ENCODE measurements at regions not wholly inside any gene's neighbourhood (a gene's known extent, or its start where the extent isn't known, plus 50 kb on each side); places are given as distances from the start of the nearest gene placed in this dataset.

GRCh38 chr15:66919421-66919820 is 146.0 kb upstream of the SMAD3 start:
- no peak overlapping the region for H3K4me3 Mint-ChIP-seq (ENCODE audit: unreplicated experiment)
- H3K27ac Mint-ChIP-seq (ENCODE audit: unreplicated experiment), result no peak overlapping the region
- no peak for DNase-seq (ENCODE audit: low spot score)
- no peaks in the 10 kb centered on the region for H3K27me3 Mint-ChIP-seq (ENCODE audit: low read depth)
- peaks cover 22% of the 10 kb centered on the region for H3K36me3 Mint-ChIP-seq (ENCODE audit: low read depth)
- H3K4me1 Mint-ChIP-seq (ENCODE audit: low read depth), result peaks cover 13% of the 10 kb centered on the region
- H3K9me3 Mint-ChIP-seq (ENCODE audit: low read depth), result peaks cover 37% of the 10 kb centered on the region
- TF ChIP-seq CTCF (IDR thresholded peaks at IDR 0.05), result no peak

GRCh38 chr15:66921319-66921915 is 144.0 kb upstream of the SMAD3 start:
- no peak overlapping the region for H3K4me3 Mint-ChIP-seq (ENCODE audit: unreplicated experiment)
- TF ChIP-seq CTCF (IDR thresholded peaks at IDR 0.05), result no peak
- H3K9me3 Mint-ChIP-seq (ENCODE audit: low read depth), result peaks cover 36% of the 10 kb centered on the region
- H3K4me1 Mint-ChIP-seq (ENCODE audit: low read depth), result peaks cover 13% of the 10 kb centered on the region
- H3K27ac Mint-ChIP-seq (ENCODE audit: unreplicated experiment), result no peak overlapping the region
- H3K36me3 Mint-ChIP-seq (ENCODE audit: low read depth), result peaks cover 14% of the 10 kb centered on the region
- no peaks in the 10 kb centered on the region for H3K27me3 Mint-ChIP-seq (ENCODE audit: low read depth)
- no peak for DNase-seq (ENCODE audit: low spot score)

GRCh38 chr15:66922608-66923007 is 142.8 kb upstream of the SMAD3 start:
- Mint-ChIP-seq H3K4me1 (ENCODE audit: low read depth) (peaks cover 13% of the 10 kb centered on the region), H3K4me3 (ENCODE audit: unreplicated experiment) (no peak overlapping the region), H3K27me3 (ENCODE audit: low read depth) (no peaks in the 10 kb centered on the region), H3K36me3 (ENCODE audit: low read depth) (peaks cover 7% of the 10 kb centered on the region), H3K9me3 (ENCODE audit: low read depth) (peaks cover 27% of the 10 kb centered on the region), H3K27ac (ENCODE audit: unreplicated experiment) (no peak overlapping the region)
- TF ChIP-seq CTCF (IDR thresholded peaks at IDR 0.05), result no peak
- no peak for DNase-seq (ENCODE audit: low spot score)

GRCh38 chr15:66923438-66923881 is 141.9 kb upstream of the SMAD3 start:
- peak; percentile 66 for TF ChIP-seq CTCF (IDR thresholded peaks at IDR 0.05)
- peaks cover 6% of the 10 kb centered on the region for H3K36me3 Mint-ChIP-seq (ENCODE audit: low read depth)
- no peak overlapping the region for H3K27ac Mint-ChIP-seq (ENCODE audit: unreplicated experiment)
- DNase-seq (ENCODE audit: low spot score), result no peak
- H3K9me3 Mint-ChIP-seq (ENCODE audit: low read depth), result peaks cover 21% of the 10 kb centered on the region
- no peaks in the 10 kb centered on the region for H3K27me3 Mint-ChIP-seq (ENCODE audit: low read depth)
- no peak overlapping the region for H3K4me3 Mint-ChIP-seq (ENCODE audit: unreplicated experiment)
- H3K4me1 Mint-ChIP-seq (ENCODE audit: low read depth), result peaks cover 13% of the 10 kb centered on the region

GRCh38 chr15:66924889-66925288 is 140.5 kb upstream of the SMAD3 start:
- Mint-ChIP-seq H3K4me3 (ENCODE audit: unreplicated experiment) (no peak overlapping the region), H3K4me1 (ENCODE audit: low read depth) (peaks cover 6% of the 10 kb centered on the region), H3K27me3 (ENCODE audit: low read depth) (no peaks in the 10 kb centered on the region), H3K27ac (ENCODE audit: unreplicated experiment) (no peak overlapping the region), H3K9me3 (ENCODE audit: low read depth) (peaks cover 21% of the 10 kb centered on the region), H3K36me3 (ENCODE audit: low read depth) (peaks cover 6% of the 10 kb centered on the region)
- no peak for DNase-seq (ENCODE audit: low spot score)
- TF ChIP-seq CTCF (IDR thresholded peaks at IDR 0.05), result no peak
